DND-41 (cell line): ENCODE measurements at regions not wholly inside any gene's neighbourhood (a gene's known extent, or its start where the extent isn't known, plus 50 kb on each side); places are given as distances from the start of the nearest gene placed in this dataset.

Experiments
- ATAC-seq: fragments of 200-7000 bp; cut with Tn5 transposase; 3 replicates; pipeline ENCODE4 v1.9.1; 2021; ENCODE audit warnings: low read depth; ENCODE audit not compliant: insufficient read depth
- DNase-seq: peaks from one replicate; pipeline ENCODE4 v3.0.0-alpha.2; 2020
- H2AFZ ChIP-seq: 2 replicates; pipeline ENCODE4 v1.6.0; 2012; ENCODE audit warnings: low read depth, low read length
- H3K27ac ChIP-seq: 2 replicates; pipeline ENCODE4 v1.5.1; 2012; ENCODE audit warnings: low read length, inconsistent platforms
- H3K27me3 ChIP-seq: fragments of 200-600 bp; sonication (generic); 2 replicates; pipeline ENCODE4 v1.6.0; 2012; ENCODE audit warnings: low read length, mild to moderate bottlenecking, inconsistent platforms; ENCODE audit not compliant: insufficient read depth, poor library complexity
- H3K36me3 ChIP-seq: 2 replicates; pipeline ENCODE4 v1.5.1; 2012; ENCODE audit warnings: low read length, inconsistent platforms; ENCODE audit not compliant: insufficient read depth
- H3K4me1 ChIP-seq: 2 replicates; pipeline ENCODE4 v1.5.1; 2012; ENCODE audit warnings: mild to moderate bottlenecking, low read length; ENCODE audit not compliant: insufficient read depth
- H3K4me2 ChIP-seq: 2 replicates; pipeline ENCODE4 v1.6.0; 2012; ENCODE audit warnings: mild to moderate bottlenecking, moderate library complexity, low read length, inconsistent platforms; ENCODE audit not compliant: insufficient read depth
- H3K4me3 ChIP-seq, 2 experiments: fragments of 200-600 bp in 1 of 2; shearing (Covaris generic) in 1 of 2; 2 replicates each; pipeline ENCODE4 v1.5.1; 2012 to 2016; ENCODE audit warnings: inconsistent platforms in 2 of 2, low read length in 2 of 2, mild to moderate bottlenecking in 2 of 2, low read depth in 1 of 2, moderate library complexity in 1 of 2
- H3K79me2 ChIP-seq: 2 replicates; pipeline ENCODE4 v1.6.0; 2012; ENCODE audit warnings: low read length, inconsistent platforms; ENCODE audit not compliant: insufficient read depth
- H3K9ac ChIP-seq: 2 replicates; pipeline ENCODE4 v1.6.0; 2012; ENCODE audit warnings: low read depth, mild to moderate bottlenecking, inconsistent platforms, low read length, moderate library complexity
- H3K9me3 ChIP-seq: 2 replicates; pipeline ENCODE4 v1.5.1; 2012; ENCODE audit warnings: low read length, moderate library complexity, mild to moderate bottlenecking, inconsistent platforms; ENCODE audit not compliant: insufficient read depth, severe bottlenecking
- H4K20me1 ChIP-seq: 2 replicates; pipeline ENCODE4 v1.6.0; 2012; ENCODE audit warnings: low read length; ENCODE audit not compliant: insufficient read depth
- EZH2 ChIP-seq: IDR thresholded peaks from 3 replicates; pipeline ENCODE4 v1.6.1; 2012; ENCODE audit warnings: borderline replicate concordance, low read depth, mild to moderate bottlenecking, moderate library complexity, low read length, inconsistent platforms; ENCODE audit not compliant: severe bottlenecking
- TF ChIP-seq, protein P1 (sequence below): IDR thresholded peaks from 2 replicates; pipeline ENCODE4 v1.5.1; 2012; ENCODE audit warnings: borderline replicate concordance, low read length, moderate library complexity, mild to moderate bottlenecking; ENCODE audit not compliant: poor library complexity, severe bottlenecking; ENCODE audit errors: extremely low read depth

DNA sequence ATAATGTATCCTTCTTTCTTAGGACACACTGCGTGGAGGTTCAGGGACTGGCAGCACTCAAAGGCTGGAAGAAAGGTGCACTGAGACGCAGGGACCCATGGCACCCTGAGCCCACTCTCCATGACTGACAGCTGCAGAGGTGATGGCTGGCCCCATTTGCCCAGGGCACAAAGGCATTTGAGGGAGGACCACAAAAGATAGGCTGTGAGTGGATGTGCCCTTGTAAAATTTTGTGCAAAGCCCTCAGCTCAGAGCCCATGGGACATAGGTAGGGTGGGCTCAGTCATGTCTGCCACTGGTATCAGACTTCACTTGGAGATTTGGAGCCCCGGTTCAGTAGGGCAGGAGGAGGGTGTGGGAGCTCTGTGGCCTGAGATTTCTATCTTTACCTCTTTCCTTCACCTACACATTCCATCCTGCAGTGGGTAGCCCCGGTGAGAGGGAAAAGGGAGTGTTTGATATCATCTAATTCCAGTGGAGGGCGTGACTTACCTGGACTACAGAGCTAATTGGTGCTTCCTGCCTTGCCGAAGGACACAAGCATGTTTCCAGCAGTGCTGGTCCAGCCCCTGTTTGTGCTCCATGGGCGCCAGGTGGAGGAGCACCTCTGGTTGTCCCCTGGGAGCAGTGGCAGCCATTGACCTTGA is 312.2 kb downstream of the EN1 start:
- Histone ChIP-seq H3K4me1 (no peaks in the 10 kb centered on the region), H3K27ac (no peak overlapping the region), H2AFZ (no peak overlapping the region), H3K4me3 (no peak overlapping the region), H4K20me1 (no peaks in the 10 kb centered on the region), H3K9me3 (no peaks in the 10 kb centered on the region), H3K36me3 (no peaks in the 10 kb centered on the region), H3K27me3 (no peaks in the 10 kb centered on the region), H3K4me2 (no peak overlapping the region), H3K79me2 (no peaks in the 10 kb centered on the region), H3K9ac (no peak overlapping the region)
- DNase-seq (no peak), ATAC-seq (no peak)
- TF ChIP-seq, protein P1, sequence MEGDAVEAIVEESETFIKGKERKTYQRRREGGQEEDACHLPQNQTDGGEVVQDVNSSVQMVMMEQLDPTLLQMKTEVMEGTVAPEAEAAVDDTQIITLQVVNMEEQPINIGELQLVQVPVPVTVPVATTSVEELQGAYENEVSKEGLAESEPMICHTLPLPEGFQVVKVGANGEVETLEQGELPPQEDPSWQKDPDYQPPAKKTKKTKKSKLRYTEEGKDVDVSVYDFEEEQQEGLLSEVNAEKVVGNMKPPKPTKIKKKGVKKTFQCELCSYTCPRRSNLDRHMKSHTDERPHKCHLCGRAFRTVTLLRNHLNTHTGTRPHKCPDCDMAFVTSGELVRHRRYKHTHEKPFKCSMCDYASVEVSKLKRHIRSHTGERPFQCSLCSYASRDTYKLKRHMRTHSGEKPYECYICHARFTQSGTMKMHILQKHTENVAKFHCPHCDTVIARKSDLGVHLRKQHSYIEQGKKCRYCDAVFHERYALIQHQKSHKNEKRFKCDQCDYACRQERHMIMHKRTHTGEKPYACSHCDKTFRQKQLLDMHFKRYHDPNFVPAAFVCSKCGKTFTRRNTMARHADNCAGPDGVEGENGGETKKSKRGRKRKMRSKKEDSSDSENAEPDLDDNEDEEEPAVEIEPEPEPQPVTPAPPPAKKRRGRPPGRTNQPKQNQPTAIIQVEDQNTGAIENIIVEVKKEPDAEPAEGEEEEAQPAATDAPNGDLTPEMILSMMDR: no peak
- TF ChIP-seq EZH2: no peak

DNA sequence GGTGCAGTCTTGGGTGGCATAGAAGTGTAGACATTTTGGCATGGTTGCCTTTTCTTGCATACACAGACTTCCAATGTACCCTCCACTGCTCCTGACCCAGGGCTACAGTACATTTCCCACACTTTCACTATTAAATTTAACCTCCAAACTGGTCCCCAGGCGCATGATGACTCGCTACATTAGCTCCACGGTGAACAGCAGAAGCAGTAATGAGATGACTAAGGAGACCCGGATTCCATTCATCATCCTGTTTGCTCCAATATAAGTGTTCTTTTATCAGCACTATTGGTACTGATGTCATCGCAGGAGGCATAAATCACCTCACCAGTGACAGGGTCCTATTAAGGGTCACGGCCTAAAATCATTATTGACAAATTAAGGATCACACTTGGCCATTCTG is 316.5 kb downstream of the EN1 start:
- H3K79me2 ChIP-seq: no peaks in the 10 kb centered on the region
- DNase-seq: no peak
- no peaks in the 10 kb centered on the region for H3K36me3 ChIP-seq

DNA sequence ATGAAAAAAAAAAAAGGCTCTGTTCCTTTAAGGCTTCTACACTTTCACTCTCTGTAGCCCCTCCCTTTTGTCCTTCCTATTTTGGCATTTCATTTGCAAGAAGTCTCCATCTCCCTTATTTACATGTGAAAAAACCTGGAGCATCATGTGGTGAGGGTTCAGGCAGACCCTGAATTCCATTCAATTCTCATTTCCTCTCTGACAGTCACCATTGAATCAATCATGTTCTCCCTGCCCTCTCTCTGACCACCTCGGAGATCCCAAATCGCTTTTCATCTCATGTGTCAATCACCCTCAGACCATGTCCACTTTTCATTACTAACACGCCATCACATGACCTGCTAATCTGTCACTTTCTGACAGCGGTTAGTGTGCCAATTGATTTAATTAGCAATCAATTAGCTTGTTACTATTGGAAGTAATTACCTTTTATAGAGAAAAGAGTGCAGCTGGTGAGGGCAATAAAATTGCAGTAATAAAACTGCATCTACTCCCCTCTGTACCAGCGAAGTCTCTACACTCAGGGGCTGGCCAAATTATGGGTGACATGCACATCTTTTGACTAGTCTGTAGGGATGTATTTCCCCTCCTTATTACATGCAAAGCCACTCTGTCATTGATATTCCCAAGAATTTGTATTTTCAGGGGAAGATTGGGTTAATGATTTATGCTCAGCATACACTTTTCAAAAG is 317.4 kb downstream of the EN1 start:
- Histone ChIP-seq H3K27ac (no peak overlapping the region), H4K20me1 (no peaks in the 10 kb centered on the region), H3K4me3 (no peak overlapping the region), H3K79me2 (no peaks in the 10 kb centered on the region), H3K36me3 (no peaks in the 10 kb centered on the region), H3K4me2 (no peak overlapping the region), H3K27me3 (no peaks in the 10 kb centered on the region), H3K9ac (no peak overlapping the region), H2AFZ (no peak overlapping the region), H3K9me3 (no peaks in the 10 kb centered on the region), H3K4me1 (no peaks in the 10 kb centered on the region)
- DNase-seq: no peak
- TF ChIP-seq, protein P1: no peak
- TF ChIP-seq EZH2: no peak
- ATAC-seq: no peak

More for the DNA sequence above, 316.5 kb downstream of the EN1 start:
- H4K20me1 ChIP-seq: no peaks in the 10 kb centered on the region
- ATAC-seq: no peak
- no peak overlapping the region for H3K4me2 ChIP-seq
- no peaks in the 10 kb centered on the region for H3K9me3 ChIP-seq
- no peak for TF ChIP-seq EZH2
- TF ChIP-seq, protein P1: no peak
- H3K27me3 ChIP-seq: no peaks in the 10 kb centered on the region
- no peak overlapping the region for H2AFZ ChIP-seq
- no peak overlapping the region for H3K9ac ChIP-seq
- H3K4me1 ChIP-seq: no peaks in the 10 kb centered on the region
- no peak overlapping the region for H3K27ac ChIP-seq
- no peak overlapping the region for H3K4me3 ChIP-seq
